ENCODE measurements at regions not wholly inside any gene's neighbourhood (a gene's known extent, or its start where the extent isn't known, plus 50 kb on each side); places are given as distances from the start of the nearest gene placed in this dataset.
A peak's percentile ranks its signal among the peaks of the same experiment; 100 is the strongest.

DNA sequence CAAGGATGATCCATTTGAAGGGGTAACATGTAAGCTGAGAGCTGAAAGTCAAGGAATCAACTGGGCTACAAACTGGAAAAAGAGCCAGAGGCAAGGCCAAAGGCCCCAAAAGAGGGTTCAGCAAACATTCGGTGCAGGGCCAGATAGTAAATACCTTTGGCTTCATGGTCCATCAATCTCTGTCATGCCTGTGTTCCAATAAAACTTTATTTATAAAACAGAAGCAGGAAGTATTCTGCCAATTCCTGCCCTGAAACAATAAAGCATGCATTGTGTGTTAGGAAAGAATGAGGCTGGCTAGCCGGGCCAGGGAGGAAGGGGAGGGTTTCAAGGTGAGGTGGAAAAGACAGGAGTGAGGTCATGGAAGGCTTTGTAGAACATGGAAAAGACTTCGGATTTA, 107.1 kb downstream of the LBH start:
- DNase-seq: no peak
- intact Hi-C loops (cut with DNase I): no loop called here

DNA sequence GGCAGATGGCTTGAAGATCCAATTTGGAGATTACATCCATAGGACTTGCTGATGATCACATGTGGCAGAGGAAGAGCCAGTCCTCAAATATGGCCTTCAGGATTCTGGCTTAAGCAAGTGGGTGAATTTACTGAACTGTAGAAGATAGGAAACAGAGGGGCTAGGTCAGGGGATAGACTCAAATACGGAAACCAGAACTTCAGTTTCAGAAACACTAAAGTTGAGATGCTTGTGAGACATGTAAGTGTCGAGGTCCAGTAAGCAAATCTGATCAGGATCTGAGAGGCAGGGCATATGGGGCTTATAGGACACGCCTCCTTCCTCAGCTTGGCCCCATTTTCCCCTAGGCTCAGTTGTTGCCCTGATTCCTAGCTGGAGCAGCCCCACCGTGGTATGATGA, 107.7 kb downstream of the LBH start:
- DNase-seq: no peak
- intact Hi-C loops (cut with DNase I): no loop called here

DNA sequence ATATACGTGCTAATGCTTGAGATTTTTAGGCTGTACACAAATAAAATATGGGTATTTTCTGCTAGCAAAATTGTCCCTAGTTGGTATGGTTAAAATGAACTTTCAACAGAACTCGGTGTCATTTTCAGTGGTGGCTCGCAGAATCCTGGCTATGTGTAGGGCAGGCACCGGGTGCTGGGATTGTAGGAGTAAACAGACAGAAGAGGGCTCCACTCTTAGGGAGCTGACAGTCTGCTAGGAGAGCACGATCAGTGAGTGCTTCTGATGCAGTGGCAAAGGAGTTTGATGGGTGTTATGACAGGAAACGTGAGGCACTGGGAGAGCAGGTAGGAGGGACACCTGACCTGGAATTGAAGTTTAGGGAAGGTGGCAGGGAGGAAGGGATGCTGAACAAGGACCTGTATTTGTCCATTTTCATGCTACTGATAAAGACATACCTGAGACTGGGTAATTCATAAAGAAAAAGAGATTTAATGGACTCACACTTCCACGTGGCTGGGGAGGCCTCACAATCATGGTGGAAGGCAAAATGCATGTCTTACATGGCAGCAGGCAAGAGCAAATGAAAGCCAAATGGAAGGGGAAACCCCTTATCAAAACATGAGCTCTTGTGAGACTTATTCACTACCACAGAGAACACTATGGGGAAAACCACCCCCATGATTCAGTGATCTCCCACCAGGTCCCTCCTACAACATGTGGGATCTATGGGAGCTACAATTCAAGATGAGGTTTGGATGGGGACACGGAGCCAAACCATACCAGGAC, 105.4 kb upstream of the LCLAT1 start:
- intact Hi-C loops (cut with DNase I): no loop called here
- DNase-seq: no peak

DNA sequence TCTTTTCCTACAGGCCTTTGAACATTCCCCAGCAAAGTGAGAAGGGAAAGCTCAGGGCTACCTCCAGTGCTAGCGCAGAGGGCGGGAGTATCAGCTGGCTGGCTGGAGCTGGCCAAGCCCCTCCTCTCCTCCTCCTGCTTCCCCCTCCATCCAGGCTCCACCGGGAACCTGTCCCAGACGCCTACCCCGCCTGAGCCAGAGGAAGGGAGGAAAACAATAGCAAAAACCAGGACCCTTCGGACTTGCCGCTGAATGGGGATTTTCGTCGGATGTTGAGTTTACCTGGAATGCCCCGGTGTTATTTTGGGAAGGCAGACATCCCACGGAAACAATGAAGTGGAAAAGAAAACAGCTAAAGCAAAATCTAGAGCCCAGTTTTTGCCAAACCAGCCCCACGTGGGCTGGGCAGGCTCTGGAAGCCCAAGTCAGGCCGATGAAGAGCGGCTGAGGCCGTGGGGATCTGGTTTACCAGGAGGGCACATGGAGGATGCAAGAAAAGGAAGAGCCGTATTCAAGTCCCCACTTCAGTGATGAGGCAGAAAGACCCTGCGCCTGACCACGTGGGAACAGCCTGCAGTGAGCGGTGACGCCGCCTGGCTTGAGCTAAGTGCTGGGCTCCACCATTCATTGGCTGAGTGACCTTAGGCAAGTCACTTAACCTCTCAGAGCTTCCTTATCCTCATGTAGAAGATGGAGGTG, 100.4 kb upstream of the LCLAT1 start:
- DNase-seq: peak in 7 of 10 donors; percentile 9 to 88 (median 32)
- intact Hi-C loops (cut with DNase I): no loop called here

DNA sequence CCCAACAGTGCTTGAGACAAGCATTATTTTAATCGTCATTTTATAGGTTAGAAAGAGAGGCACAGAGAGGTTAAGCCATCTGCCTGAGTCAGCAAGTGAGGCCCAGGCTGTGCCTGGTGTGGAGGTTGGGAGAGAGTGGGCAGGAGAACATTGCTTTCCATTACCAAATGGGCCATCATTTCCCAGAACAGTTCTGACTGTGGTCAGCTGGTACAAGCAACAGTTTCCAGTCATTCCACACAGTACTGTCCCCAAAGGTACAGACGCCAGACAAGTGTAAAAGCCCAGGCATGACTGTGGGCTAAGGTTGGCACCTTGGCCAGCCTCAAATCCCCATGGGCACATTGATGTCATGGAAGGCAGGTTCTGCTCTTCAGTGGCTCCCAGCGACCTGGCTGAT, 98.2 kb upstream of the LCLAT1 start:
- DNase-seq: no peak
- intact Hi-C loops (cut with DNase I): no loop called here

DNA sequence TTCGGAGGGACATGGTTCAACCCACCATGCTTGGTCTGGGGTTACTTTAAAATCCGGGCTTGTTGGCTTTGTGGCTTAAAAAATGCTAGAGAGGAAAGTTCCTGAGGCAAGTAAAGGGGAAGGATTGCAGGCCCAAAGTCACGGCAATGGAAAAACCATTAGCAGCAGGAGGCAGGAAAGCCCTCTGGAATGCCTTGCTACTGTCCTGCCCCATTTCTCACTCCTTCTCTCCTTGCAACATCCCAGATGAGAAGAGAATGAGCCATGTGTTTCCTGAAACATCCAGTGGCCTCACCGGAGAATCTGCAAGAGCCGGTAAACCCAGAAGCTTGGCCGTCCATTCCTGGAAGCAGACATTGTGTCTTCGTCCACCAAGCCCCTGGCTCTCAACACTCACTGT, 97.4 kb upstream of the LCLAT1 start:
- intact Hi-C loops (cut with DNase I): no loop called here
- no peak for DNase-seq

DNA sequence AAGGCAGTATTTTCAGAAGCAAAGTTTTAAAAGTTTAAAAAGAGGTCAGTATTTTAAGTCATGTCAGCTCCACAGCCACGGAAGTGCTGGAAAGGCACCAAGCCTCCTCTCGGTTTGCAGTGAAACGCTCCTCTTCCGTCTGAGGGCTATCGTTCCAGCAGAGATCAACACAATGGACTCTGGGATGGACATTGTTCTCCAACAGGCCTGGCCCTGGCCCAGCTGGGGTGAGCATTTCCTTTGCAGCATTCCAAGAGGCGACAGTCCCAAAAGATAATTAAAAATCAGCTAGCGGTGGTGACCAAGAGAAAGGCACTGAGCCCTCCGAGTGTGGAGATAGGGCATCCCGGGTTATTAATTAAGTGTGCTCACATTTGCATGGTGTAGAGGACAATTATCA, 95.9 kb upstream of the LCLAT1 start:
- no peak for DNase-seq
- intact Hi-C loops (cut with DNase I): no loop called here

DNA sequence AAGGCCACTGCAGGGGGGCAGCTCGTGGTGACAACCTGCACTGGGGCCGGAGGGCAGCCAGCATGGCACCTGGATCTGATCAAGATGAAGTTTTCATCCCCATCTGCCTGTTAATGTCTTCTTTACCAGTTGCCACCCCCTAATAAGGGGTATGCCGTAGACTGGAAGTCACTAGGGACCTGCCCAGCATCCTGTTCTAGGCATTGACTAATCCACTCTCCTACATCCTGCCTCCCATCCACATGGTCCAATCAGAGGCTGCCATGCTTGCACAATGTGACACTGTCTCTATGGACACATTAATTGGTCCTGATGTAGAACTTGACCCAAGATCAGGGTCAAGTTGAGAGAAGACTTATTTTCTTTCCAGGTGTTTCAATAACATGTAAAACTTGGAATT, 95.1 kb upstream of the LCLAT1 start:
- DNase-seq: no peak
- intact Hi-C loops (cut with DNase I): no loop called here

DNA sequence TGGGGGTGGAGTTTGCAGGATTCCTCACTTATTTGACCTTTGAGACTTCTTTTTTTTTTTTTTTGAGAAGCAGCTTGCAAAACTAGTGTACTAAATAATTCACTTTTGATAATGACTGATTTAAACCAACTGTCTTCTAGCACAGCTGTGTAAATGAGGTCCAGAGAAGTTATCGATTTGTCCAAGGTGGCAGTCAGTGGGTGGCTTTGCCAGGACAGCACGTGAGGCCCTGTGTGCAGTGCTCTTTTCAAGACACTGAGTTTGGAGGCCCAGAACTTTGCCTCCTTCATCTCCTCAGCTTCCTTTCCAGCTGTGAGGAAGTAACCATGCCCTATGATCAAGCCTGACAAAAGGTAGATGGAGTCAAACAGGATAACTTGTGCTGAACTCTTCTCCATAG, 92.9 kb upstream of the LCLAT1 start:
- intact Hi-C loops (cut with DNase I): no loop called here
- no peak for DNase-seq

DNA sequence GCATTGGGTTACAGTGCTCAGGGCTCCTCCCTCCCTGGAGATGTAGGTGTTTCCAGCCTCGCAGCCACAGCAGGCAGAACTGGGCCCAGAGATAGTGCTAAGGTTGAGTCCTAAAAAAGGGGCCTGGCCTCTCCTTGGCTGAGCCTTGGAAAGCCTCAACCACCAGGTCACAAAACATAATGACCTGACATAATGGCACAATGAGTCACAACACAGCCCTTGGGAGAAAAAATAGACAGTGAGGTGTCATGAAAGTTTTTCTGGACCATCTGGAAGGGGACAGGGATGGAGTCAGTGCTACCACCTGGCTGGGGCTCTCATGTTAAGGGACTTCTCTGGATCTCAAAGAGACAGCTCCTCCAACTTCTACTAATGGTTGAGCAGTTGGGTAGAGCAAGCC, 92.4 kb upstream of the LCLAT1 start:
- intact Hi-C loops (cut with DNase I): no loop called here
- DNase-seq: no peak

DNA sequence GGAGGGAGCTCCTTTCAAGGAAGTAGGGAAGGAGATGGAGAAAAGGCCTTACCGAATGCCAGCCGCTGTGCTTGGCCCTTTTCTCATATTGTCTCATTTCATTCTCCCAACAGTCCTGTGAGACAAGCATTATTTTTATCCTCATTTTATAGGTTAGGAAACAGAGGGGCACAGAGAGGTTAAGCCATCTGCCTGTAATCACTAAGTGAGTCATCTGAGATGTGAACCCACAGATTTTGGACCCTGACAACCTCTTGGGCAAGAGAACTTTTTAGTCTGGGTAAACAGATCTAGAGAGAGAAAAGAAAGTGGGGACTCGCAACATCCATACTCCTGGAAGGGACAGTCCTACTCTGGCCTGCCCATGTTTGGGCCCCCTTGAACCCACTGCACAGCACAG, 91.7 kb upstream of the LCLAT1 start:
- DNase-seq: no peak
- intact Hi-C loops (cut with DNase I): no loop called here

DNA sequence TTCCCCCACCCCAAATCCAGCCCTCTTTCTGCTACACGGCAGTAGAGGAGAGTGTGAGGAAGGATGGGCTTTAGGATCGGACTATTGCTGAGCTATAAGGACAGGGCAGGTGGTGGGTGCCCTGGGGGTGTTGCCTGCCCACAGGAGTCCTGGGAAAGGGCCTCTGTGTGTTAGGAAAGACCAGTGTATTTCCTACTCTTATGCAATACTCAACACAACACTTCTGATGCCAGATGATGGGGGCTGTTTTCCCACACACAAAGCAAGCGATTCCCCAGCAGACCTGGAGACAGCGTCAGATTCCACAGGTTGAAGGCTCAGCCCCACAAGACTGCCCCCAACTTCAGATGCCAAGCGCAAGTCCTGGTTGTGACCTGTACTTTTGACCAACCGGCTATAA, 91.0 kb upstream of the LCLAT1 start:
- no peak for DNase-seq
- intact Hi-C loops (cut with DNase I): no loop called here

DNA sequence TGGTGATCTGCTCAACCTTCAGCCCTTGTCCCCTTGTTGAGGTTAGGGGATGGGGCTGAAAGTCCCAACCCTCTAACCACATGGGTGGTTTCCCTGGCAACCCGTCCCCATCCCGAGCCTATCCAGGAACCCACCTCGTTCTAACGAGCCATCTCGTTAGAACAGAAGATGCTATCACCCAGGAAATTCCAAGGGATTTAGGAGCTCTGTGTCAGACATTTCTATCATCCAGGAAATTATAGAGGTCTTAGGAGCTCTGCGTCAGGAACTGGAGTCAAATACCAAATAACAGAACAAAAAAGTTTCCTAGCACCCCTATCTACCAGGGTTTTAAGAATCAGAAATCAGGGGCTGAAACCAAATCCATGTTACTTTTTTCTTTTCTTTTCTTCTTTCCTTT, 90.3 kb upstream of the LCLAT1 start:
- no peak for DNase-seq
- intact Hi-C loops (cut with DNase I): no loop called here

DNA sequence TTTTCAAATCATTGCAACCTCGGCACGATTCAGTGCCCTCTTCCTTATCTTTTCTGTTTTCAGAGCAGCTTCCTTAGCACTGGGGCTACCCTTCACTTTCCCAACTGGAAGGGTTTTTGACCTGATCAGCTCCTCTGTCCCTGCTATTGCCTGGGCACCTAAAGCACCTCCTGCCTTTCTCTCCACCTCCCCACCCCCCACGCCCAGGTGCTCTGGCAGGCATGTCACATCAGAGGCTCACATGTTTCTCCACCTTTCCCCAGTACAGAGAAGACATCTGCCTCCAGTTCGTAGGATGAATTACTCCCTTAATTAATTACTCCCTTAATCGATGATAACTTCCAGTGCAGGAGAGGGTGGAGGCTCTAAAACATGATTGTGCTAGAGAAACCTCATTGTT, 88.7 kb upstream of the LCLAT1 start:
- intact Hi-C loops (cut with DNase I): no loop called here
- no peak for DNase-seq

DNA sequence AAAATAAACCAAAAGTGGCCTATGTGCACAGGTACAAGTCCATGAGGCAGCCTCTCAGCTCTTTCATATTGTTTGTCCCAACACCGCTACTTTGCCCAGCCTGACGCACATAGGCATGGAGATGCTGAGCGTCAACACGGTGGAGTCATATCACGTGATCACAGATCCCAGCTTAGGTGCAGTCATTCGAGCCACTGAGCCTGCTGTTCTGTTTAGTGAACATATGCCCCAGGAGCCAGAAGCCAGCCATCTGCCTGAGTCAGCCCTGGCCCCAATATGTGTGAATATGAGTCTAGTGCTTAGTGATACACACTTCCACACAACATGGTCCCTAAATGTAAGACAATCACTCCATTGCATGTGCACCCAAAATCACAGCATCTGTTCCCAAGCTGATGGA, 88.2 kb upstream of the LCLAT1 start:
- intact Hi-C loops (cut with DNase I): no loop called here
- no peak for DNase-seq

DNA sequence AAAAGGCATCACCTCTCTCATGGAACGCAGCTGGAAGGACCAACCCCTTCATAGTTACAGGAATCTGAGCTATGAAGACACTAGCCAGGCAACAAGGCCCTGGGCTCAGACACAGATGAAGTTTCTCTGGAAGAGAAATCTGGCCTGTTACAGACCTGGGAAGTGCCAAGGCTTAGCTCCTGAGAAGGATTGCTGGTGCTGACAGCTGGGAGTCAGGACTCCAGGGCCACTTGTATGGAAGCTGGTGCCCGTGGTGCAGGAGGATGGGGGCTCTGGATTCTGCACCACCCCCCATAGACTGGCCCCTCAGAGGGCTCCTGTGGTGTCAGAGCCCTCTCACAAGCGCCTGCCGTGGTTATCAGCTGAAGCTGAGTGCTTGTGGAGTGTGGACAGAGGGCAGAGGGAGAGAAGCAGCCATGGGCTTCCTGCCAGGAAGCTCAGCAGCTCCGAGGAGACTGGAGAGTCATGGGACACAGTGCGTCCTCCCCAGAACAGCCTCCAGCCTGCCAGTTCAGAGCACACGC, 87.3 kb upstream of the LCLAT1 start:
- intact Hi-C loops (cut with DNase I): no loop called here

DNA sequence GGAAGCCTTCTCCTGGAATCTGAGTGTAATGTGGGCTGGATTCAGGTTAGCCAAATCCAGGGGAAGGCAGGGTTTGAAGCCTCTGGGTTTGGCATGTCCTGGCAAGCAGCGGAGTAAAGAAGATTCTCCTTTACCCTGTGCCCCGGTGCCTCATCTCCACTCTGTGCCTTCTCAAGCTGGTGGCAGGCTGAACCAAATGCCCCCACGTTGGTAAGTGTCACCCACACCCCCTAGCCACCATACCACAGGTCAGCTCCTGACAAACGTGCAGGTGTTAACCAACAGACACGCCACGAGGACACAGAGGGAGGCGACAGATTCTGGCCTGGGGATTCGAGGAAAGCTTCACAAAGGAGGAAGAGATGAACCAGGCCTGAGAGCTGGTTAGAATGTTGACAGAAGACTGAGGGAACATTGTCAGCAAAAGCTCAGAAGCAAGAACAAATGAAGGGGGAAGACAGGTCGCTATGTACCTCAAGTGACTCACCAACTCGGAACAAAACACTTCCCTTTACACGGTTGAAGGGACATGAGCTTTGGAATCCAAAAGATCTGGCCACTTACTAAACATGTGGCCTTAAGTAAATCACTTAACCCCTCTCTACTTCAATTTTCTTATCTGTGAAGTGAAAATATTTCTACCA, 85.2 kb upstream of the LCLAT1 start:
- DNase-seq: no peak

More for the DNA sequence above, 87.3 kb upstream of the LCLAT1 start:
- DNase-seq: no peak

DNA sequence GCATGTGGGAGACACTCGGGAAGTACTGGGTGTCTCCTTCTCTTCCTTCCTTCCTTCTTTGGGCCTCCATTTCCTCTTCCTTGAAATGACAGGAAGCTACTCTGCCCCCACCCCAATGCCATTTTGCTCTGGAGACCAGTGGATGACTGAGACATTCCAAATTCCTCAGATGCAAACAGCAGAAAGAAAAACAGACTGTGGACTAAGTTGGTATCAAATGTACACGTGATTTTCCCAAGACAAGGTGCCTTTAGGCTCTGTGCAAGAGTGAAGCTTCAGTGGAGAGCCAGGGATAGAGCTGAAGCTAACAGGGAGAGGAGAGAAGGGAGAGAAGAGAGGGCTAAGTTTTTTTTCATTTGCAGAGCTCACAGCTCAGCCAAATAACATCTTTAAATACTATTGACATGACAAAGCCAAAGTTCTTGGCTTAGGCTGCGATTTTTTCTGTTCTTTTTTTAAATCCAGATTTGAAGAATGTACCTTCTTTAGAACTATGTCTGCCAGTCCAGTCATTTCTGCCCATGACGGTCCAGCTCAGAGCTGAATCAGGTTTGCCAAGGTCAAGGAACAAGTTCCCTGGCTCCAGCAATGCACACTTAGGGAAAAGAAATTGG, 84.5 kb upstream of the LCLAT1 start:
- intact Hi-C loops (cut with DNase I): no loop called here
- DNase-seq: no peak

More for the DNA sequence above, 85.2 kb upstream of the LCLAT1 start:
- intact Hi-C loops (cut with DNase I): no loop called here

DNA sequence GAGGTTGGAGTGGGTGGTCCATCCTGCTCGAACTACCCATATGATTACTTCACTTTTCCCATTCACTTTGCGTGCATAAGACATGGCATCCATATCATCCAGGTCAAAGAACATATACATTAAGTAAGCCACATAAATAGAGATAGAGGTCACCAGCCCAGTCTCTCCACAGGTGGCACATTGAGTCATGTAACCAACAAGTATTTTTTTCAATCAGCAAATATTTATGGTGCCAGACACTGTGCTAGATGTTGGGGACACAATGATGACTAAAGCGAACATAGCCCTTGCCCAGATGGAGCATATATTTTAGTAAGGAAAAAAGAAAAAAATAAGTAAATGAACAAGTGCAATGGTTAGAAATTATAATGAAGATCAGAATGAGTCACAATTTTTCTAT, 83.6 kb upstream of the LCLAT1 start:
- no peak for DNase-seq
- intact Hi-C loops (cut with DNase I): no loop called here

DNA sequence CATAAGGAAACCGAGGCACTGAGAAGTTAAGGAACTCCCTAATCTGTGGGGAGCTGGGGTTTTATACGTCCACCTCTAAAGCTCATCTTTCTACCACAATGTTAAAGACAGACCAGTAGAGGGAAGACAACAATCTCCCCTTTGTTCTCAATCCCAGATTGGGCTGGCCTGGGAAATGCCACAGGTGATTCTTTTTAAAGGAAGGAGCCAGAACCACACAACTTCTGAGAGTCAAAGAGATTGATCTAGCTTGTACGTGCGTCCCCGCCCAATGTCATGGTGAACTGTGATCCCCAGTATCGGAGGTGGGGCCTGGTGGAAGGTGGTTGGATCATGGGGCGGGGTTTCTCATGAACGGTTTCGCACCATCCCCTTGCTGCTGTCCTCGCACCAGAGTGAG, 81.8 kb upstream of the LCLAT1 start:
- no peak for DNase-seq
- intact Hi-C loops (cut with DNase I): no loop called here

DNA sequence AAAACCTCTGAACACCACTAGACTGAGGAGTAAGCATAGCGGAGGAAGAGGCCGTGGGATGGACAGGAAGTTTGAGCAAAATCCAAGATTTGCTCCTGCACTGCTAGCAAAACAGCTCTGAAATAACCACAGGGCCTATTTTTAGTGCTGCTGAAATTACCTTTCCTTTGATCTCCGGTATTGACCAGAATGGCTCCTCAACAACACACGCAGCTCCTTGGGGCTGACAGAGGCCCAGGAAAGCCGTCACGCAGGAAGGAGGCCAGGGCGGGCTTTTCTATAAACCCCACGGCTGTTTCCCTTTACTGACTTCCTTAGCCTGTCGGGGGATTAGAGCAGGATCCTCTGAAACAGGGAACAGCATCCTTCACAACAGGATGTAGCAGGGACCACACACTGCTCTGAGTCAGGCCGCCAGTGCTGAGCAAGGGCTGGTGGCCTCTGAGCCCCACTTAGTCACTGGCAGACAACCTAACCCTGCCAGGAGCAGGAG, 80.8 kb upstream of the LCLAT1 start:
- intact Hi-C loops (cut with DNase I): no loop called here
- DNase-seq: no peak

Data from posterior cingulate gyrus (tissue), 11 donors.